PC-3 (cell line): ENCODE measurements at regions not wholly inside any gene's neighbourhood (a gene's known extent, or its start where the extent isn't known, plus 50 kb on each side); places are given as distances from the start of the nearest gene placed in this dataset.

Experiments used
- CTCF ChIP-seq: fragments of 300-600 bp; sonication (generic); conservative IDR thresholded peaks from 2 replicates; pipeline ENCODE4 v1.5.1; 2017; ENCODE audit warnings: antibody characterized with exemption, low read depth, mild to moderate bottlenecking, low read length
- EZH2 ChIP-seq: fragments of 300-600 bp; sonication (generic); IDR thresholded peaks from one replicate; pipeline ENCODE4 v1.6.1; 2017; ENCODE audit warnings: antibody characterized with exemption, mild to moderate bottlenecking, low read length; ENCODE audit not compliant: unreplicated experiment

GRCh38 chr5:176719113-176719739 lies 71.9 kb downstream of the TSPAN17 start:
- TF ChIP-seq CTCF: no peak
- TF ChIP-seq EZH2: no peak
